Esophagus muscularis mucosa (tissue), 4 donors: ENCODE measurements at regions not wholly inside any gene's neighbourhood (a gene's known extent, or its start where the extent isn't known, plus 50 kb on each side); places are given as distances from the start of the nearest gene placed in this dataset.

Source experiments
- DNase-seq: peaks from one replicate; pipeline ENCODE4 v3.0.0-alpha.2; 2017; ENCODE audit errors: extremely low spot score
- H3K27ac ChIP-seq, 4 donors: fragments of 200-600 bp; sonication (generic); replicated peaks in 1 of 4; 1 replicate in 3 of 4; 2 replicates in 1 of 4; pipeline ENCODE4 v1.5.1; 2016 to 2019; ENCODE audit warnings: mild to moderate bottlenecking in 1 of 4
- H3K27me3 ChIP-seq, 4 donors: fragments of 200-600 bp; sonication (generic); one replicate each; pipeline versions ENCODE4 v1.5.1 to v1.6.0; 2016 to 2019
- H3K36me3 ChIP-seq, 4 donors: fragments of 200-600 bp; sonication (generic); one replicate each; pipeline ENCODE4 v1.5.1; 2016 to 2019
- H3K4me1 ChIP-seq, 4 donors: fragments of 200-600 bp; sonication (generic); one replicate each; pipeline ENCODE4 v1.5.1; 2016 to 2019
- H3K4me3 ChIP-seq, 4 donors: fragments of 200-600 bp; sonication (generic); 1 replicate in 2 of 4; 2 replicates in 2 of 4; pipeline ENCODE4 v1.5.1; 2016 to 2019; ENCODE audit warnings: mild to moderate bottlenecking in 4 of 4, moderate library complexity in 1 of 4
- H3K9me3 ChIP-seq, 4 donors: fragments of 200-600 bp; sonication (generic); 1 replicate in 3 of 4; 2 replicates in 1 of 4; pipeline ENCODE4 v1.5.1; 2016 to 2019
- EP300 ChIP-seq: sonication (generic); formaldehyde crosslinking; IDR thresholded peaks from one replicate; pipeline ENCODE4 v1.6.1; 2017; ENCODE audit warnings: antibody characterized with exemption
- POLR2A ChIP-seq: fragments of 450-650 bp; IDR thresholded peaks from one replicate; pipeline ENCODE4 v1.6.1; 2017; ENCODE audit warnings: antibody characterized with exemption, moderate library complexity, mild to moderate bottlenecking, low read depth
- POLR2AphosphoS5 ChIP-seq, 2 donors: sonication (generic); formaldehyde crosslinking; IDR thresholded peaks; one replicate each; pipeline ENCODE4 v1.6.1; 2017; ENCODE audit warnings: antibody characterized with exemption in 2 of 2
- WGBS: methylation state at CpG from one replicate; pipeline ENCODE4 v1.1.5; 2018; 5-methylcytosine and 5-hydroxymethylcytosine counted together
- intact Hi-C: fragments of 100-400 bp; cut with DNase I; formaldehyde crosslinking; loops from one replicate; pipeline ENCODE4 v1.15.1; 2023
- TF ChIP-seq, protein P1 (sequence below), 3 experiments: fragments of 200-600 bp in 2 of 3; fragments of 450-650 bp in 1 of 3; sonication (generic) in 2 of 3; IDR thresholded peaks; one replicate each; pipeline ENCODE4 v1.5.1; 2017 to 2019; ENCODE audit warnings: antibody characterized with exemption in 3 of 3, mild to moderate bottlenecking in 2 of 3, moderate library complexity in 1 of 3

DNA sequence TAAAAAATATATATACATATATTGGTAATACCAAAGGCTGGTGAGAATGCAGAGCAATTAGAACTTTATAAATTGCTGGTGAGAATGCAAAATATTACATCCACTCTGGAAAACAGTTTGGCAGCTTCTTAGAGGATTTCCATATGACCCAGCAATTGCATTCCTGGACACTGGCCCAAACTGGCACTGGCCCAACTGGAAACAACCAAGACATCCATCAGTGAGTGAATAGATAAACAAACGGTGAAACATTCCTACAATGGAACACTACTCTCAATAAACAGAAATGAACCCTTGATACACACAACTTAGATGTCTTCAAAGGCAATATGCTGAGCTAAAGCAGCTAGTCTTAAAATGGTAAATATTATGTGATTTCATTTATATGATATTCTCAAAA is 524.2 kb downstream of the IQCM start:
- no peak overlapping the region for H3K4me3 ChIP-seq
- no peaks in the 10 kb centered on the region for H3K36me3 ChIP-seq
- 17% methylated on average over 1 of the region's 1 CpG for WGBS
- H3K27me3 ChIP-seq = no peaks in the 10 kb centered on the region
- intact Hi-C loops = no loop called here
- peaks cover 0 to 7% (median 0%) of the 10 kb centered on the region in 4 donors for H3K9me3 ChIP-seq
- no peak overlapping the region for H3K27ac ChIP-seq
- TF ChIP-seq, protein P1, sequence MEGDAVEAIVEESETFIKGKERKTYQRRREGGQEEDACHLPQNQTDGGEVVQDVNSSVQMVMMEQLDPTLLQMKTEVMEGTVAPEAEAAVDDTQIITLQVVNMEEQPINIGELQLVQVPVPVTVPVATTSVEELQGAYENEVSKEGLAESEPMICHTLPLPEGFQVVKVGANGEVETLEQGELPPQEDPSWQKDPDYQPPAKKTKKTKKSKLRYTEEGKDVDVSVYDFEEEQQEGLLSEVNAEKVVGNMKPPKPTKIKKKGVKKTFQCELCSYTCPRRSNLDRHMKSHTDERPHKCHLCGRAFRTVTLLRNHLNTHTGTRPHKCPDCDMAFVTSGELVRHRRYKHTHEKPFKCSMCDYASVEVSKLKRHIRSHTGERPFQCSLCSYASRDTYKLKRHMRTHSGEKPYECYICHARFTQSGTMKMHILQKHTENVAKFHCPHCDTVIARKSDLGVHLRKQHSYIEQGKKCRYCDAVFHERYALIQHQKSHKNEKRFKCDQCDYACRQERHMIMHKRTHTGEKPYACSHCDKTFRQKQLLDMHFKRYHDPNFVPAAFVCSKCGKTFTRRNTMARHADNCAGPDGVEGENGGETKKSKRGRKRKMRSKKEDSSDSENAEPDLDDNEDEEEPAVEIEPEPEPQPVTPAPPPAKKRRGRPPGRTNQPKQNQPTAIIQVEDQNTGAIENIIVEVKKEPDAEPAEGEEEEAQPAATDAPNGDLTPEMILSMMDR (IDR thresholded peaks at IDR 0.05) = no peak
- TF ChIP-seq POLR2AphosphoS5 (IDR thresholded peaks at IDR 0.05) (peak in 1 of 2 donors; percentile 30), EP300 (no peak), POLR2A (no peak)
- DNase-seq = no peak
- H3K4me1 ChIP-seq = peaks cover 0 to 24% (median 20%) of the 10 kb centered on the region in 4 donors

- WGBS = 57% methylated on average over 3 of the region's 3 CpGs
- TF ChIP-seq, protein P1 (IDR thresholded peaks at IDR 0.05) = no peak
- TF ChIP-seq EP300 (no peak), POLR2A (no peak), POLR2AphosphoS5 (IDR thresholded peaks at IDR 0.05) (no peak)
- Histone ChIP-seq H3K4me1 (no peaks in the 10 kb centered on the region), H3K9me3 (no peaks in the 10 kb centered on the region), H3K36me3 (no peaks in the 10 kb centered on the region), H3K27me3 (no peaks in the 10 kb centered on the region), H3K4me3 (no peak overlapping the region), H3K27ac (no peak overlapping the region)
- no peak for DNase-seq
- intact Hi-C loops = no loop called here
Measured at GRCh38 chr4:149280806-149281205, 534.8 kb downstream of the IQCM start.

DNA sequence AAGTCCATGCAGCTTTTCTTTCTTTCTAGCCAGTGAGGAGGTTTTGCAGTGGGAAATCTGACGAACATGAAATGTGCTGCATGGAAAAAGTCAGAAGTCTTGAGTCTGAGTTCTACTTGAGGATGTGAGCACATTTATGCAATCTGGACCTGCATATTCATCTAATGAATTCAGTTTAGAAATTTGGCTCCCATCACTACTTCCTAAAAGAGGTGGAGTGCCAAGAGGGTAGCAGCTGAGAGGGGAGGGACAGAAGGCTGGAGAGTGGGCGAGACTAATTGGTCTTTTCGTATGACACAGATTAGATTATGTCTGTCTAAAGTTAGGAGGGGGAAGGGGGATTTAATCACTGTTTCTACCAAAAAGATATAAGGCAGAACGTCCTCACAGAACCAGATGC is 535.9 kb downstream of the IQCM start:
- TF ChIP-seq POLR2A = no peak
- no peak for TF ChIP-seq POLR2AphosphoS5 (IDR thresholded peaks at IDR 0.05)
- TF ChIP-seq EP300 = no peak
- TF ChIP-seq, protein P1 (IDR thresholded peaks at IDR 0.05) = no peak
- Histone ChIP-seq H3K4me3 (no peak overlapping the region), H3K36me3 (no peaks in the 10 kb centered on the region), H3K27ac (no peak overlapping the region), H3K27me3 (no peaks in the 10 kb centered on the region), H3K9me3 (peaks cover 0 to 5% (median 2%) of the 10 kb centered on the region in 4 donors), H3K4me1 (no peaks in the 10 kb centered on the region)
- DNase-seq = no peak
- intact Hi-C loops = no loop called here
- WGBS = 59% methylated on average over 4 of the region's 4 CpGs

DNA sequence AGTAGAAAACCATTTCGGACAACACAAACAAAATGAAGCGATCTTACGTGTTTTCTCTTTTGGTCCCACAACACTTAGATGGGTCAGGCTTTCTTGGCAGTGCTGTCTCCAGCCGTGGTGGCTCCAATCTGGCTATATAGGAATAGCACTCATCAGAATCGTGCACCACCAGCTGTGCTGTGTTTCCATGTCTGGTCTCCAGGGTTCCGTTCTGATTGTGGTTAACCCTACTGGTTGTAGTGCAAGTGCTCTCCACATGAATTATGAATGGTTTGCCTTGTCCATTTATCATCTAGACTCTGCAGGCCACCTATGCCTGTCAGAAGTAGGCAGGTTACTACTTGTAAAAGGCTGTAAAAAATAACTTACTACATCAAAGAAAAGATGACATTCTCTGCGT is 536.3 kb downstream of the IQCM start:
- intact Hi-C loops = no loop called here
- H3K27ac ChIP-seq = no peak overlapping the region
- no peaks in the 10 kb centered on the region for H3K27me3 ChIP-seq
- H3K36me3 ChIP-seq = no peaks in the 10 kb centered on the region
- H3K4me3 ChIP-seq = no peak overlapping the region
- no peaks in the 10 kb centered on the region for H3K4me1 ChIP-seq
- 89% methylated on average over 7 of the region's 7 CpGs for WGBS
- TF ChIP-seq, protein P1 (IDR thresholded peaks at IDR 0.05) = no peak
- TF ChIP-seq POLR2AphosphoS5 (IDR thresholded peaks at IDR 0.05) (no peak), POLR2A (no peak), EP300 (no peak)
- DNase-seq = no peak
- H3K9me3 ChIP-seq = peaks cover 0 to 5% (median 2%) of the 10 kb centered on the region in 4 donors

GRCh38 chr4:149277705-149278104 is 537.9 kb downstream of the IQCM start:
- Histone ChIP-seq H3K4me1 (no peaks in the 10 kb centered on the region), H3K36me3 (no peaks in the 10 kb centered on the region), H3K27me3 (no peaks in the 10 kb centered on the region), H3K9me3 (peaks cover 0 to 5% (median 2%) of the 10 kb centered on the region in 4 donors), H3K27ac (no peak overlapping the region), H3K4me3 (no peak overlapping the region)
- TF ChIP-seq POLR2AphosphoS5 (IDR thresholded peaks at IDR 0.05) (no peak), EP300 (no peak), POLR2A (no peak)
- TF ChIP-seq, protein P1 (IDR thresholded peaks at IDR 0.05) = no peak
- DNase-seq = no peak
- intact Hi-C loops = no loop called here
- WGBS = 86% methylated on average over 2 of the region's 2 CpGs
